DND-41 (cell line): ENCODE measurements at regions not wholly inside any gene's neighbourhood (a gene's known extent, or its start where the extent isn't known, plus 50 kb on each side); places are given as distances from the start of the nearest gene placed in this dataset.

Experiments
- ATAC-seq: fragments of 200-7000 bp; cut with Tn5 transposase; 3 replicates; pipeline ENCODE4 v1.9.1; 2021; ENCODE audit warnings: low read depth; ENCODE audit not compliant: insufficient read depth
- DNase-seq: peaks from one replicate; pipeline ENCODE4 v3.0.0-alpha.2; 2020
- H2AFZ ChIP-seq: 2 replicates; pipeline ENCODE4 v1.6.0; 2012; ENCODE audit warnings: low read depth, low read length
- H3K27ac ChIP-seq: 2 replicates; pipeline ENCODE4 v1.5.1; 2012; ENCODE audit warnings: low read length, inconsistent platforms
- H3K27me3 ChIP-seq: fragments of 200-600 bp; sonication (generic); 2 replicates; pipeline ENCODE4 v1.6.0; 2012; ENCODE audit warnings: low read length, mild to moderate bottlenecking, inconsistent platforms; ENCODE audit not compliant: insufficient read depth, poor library complexity
- H3K36me3 ChIP-seq: 2 replicates; pipeline ENCODE4 v1.5.1; 2012; ENCODE audit warnings: low read length, inconsistent platforms; ENCODE audit not compliant: insufficient read depth
- H3K4me1 ChIP-seq: 2 replicates; pipeline ENCODE4 v1.5.1; 2012; ENCODE audit warnings: mild to moderate bottlenecking, low read length; ENCODE audit not compliant: insufficient read depth
- H3K4me2 ChIP-seq: 2 replicates; pipeline ENCODE4 v1.6.0; 2012; ENCODE audit warnings: mild to moderate bottlenecking, moderate library complexity, low read length, inconsistent platforms; ENCODE audit not compliant: insufficient read depth
- H3K4me3 ChIP-seq, 2 experiments: fragments of 200-600 bp in 1 of 2; shearing (Covaris generic) in 1 of 2; 2 replicates each; pipeline ENCODE4 v1.5.1; 2012 to 2016; ENCODE audit warnings: inconsistent platforms in 2 of 2, low read length in 2 of 2, mild to moderate bottlenecking in 2 of 2, low read depth in 1 of 2, moderate library complexity in 1 of 2
- H3K79me2 ChIP-seq: 2 replicates; pipeline ENCODE4 v1.6.0; 2012; ENCODE audit warnings: low read length, inconsistent platforms; ENCODE audit not compliant: insufficient read depth
- H3K9ac ChIP-seq: 2 replicates; pipeline ENCODE4 v1.6.0; 2012; ENCODE audit warnings: low read depth, mild to moderate bottlenecking, inconsistent platforms, low read length, moderate library complexity
- H3K9me3 ChIP-seq: 2 replicates; pipeline ENCODE4 v1.5.1; 2012; ENCODE audit warnings: low read length, moderate library complexity, mild to moderate bottlenecking, inconsistent platforms; ENCODE audit not compliant: insufficient read depth, severe bottlenecking
- H4K20me1 ChIP-seq: 2 replicates; pipeline ENCODE4 v1.6.0; 2012; ENCODE audit warnings: low read length; ENCODE audit not compliant: insufficient read depth
- CTCF ChIP-seq: IDR thresholded peaks from 2 replicates; pipeline ENCODE4 v1.5.1; 2012; ENCODE audit warnings: borderline replicate concordance, low read length, moderate library complexity, mild to moderate bottlenecking; ENCODE audit not compliant: poor library complexity, severe bottlenecking; ENCODE audit errors: extremely low read depth
- EZH2 ChIP-seq: IDR thresholded peaks from 3 replicates; pipeline ENCODE4 v1.6.1; 2012; ENCODE audit warnings: borderline replicate concordance, low read depth, mild to moderate bottlenecking, moderate library complexity, low read length, inconsistent platforms; ENCODE audit not compliant: severe bottlenecking

- ATAC-seq (no peak), DNase-seq (no peak)
- H3K4me1 ChIP-seq: no peaks in the 10 kb centered on the region
- H3K9me3 ChIP-seq: no peaks in the 10 kb centered on the region
- no peak overlapping the region for H2AFZ ChIP-seq
- no peak overlapping the region for H3K27ac ChIP-seq
- no peak overlapping the region for H3K4me2 ChIP-seq
- H3K4me3 ChIP-seq: no peak overlapping the region
- TF ChIP-seq EZH2: no peak
- no peak for TF ChIP-seq CTCF
- no peak overlapping the region for H3K9ac ChIP-seq
- no peaks in the 10 kb centered on the region for H3K36me3 ChIP-seq
- peaks cover 11% of the 10 kb centered on the region for H3K27me3 ChIP-seq
- no peaks in the 10 kb centered on the region for H4K20me1 ChIP-seq
- no peaks in the 10 kb centered on the region for H3K79me2 ChIP-seq
Observed at GRCh38 chr9:90249094-90249493, 393.5 kb downstream of the DIRAS2 start.

GRCh38 chr9:90251316-90251715 is 391.3 kb downstream of the DIRAS2 start:
- no peaks in the 10 kb centered on the region for H3K4me1 ChIP-seq
- DNase-seq: no peak
- no peak overlapping the region for H3K9ac ChIP-seq
- no peak overlapping the region for H3K4me3 ChIP-seq
- no peaks in the 10 kb centered on the region for H3K9me3 ChIP-seq
- no peaks in the 10 kb centered on the region for H3K79me2 ChIP-seq
- no peak overlapping the region for H3K27ac ChIP-seq
- no peaks in the 10 kb centered on the region for H4K20me1 ChIP-seq
- H3K27me3 ChIP-seq: peaks cover 5% of the 10 kb centered on the region
- TF ChIP-seq CTCF (no peak), EZH2 (no peak)
- no peaks in the 10 kb centered on the region for H3K36me3 ChIP-seq
- H3K4me2 ChIP-seq: no peak overlapping the region
- no peak for ATAC-seq
- no peak overlapping the region for H2AFZ ChIP-seq

- Histone ChIP-seq H3K27ac (no peak overlapping the region), H3K4me3 (no peak overlapping the region), H3K4me1 (no peaks in the 10 kb centered on the region), H3K9me3 (peaks cover 3% of the 10 kb centered on the region), H3K9ac (no peak overlapping the region), H3K79me2 (no peaks in the 10 kb centered on the region), H3K36me3 (no peaks in the 10 kb centered on the region), H2AFZ (no peak overlapping the region), H3K4me2 (no peak overlapping the region), H4K20me1 (no peaks in the 10 kb centered on the region), H3K27me3 (peaks cover 5% of the 10 kb centered on the region)
- TF ChIP-seq CTCF (no peak), EZH2 (no peak)
- no peak for DNase-seq
- ATAC-seq: no peak
Observed at GRCh38 chr9:90256345-90256744, 386.3 kb downstream of the DIRAS2 start.
